Kidney capillary endothelial cell (primary cell): ENCODE measurements at regions not wholly inside any gene's neighbourhood (a gene's known extent, or its start where the extent isn't known, plus 50 kb on each side); places are given as distances from the start of the nearest gene placed in this dataset.

Source experiments
- DNase-seq: peaks from one replicate; pipeline ENCODE4 v3.0.0-alpha.2; 2018; ENCODE audit warnings: low spot score

DNA sequence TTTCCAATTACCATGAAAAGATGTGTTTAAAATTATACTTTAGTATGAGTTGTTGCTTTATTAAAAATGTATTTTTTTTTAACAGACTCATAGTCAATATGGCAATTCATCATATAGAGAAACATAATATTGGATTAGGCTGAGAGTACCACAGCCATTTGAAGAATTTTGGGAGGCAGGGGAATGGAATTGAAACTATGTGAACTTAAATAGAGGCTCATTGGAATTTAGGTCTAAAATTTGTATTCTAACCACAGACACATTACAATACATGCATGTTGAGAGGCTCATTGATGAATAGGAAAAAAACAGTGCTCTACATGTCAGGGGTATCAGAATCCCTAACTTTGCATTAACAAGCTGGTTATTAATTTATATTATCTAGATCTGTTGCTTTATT, 269.6 kb downstream of the DKK2 start:
- DNase-seq: no peak

DNA sequence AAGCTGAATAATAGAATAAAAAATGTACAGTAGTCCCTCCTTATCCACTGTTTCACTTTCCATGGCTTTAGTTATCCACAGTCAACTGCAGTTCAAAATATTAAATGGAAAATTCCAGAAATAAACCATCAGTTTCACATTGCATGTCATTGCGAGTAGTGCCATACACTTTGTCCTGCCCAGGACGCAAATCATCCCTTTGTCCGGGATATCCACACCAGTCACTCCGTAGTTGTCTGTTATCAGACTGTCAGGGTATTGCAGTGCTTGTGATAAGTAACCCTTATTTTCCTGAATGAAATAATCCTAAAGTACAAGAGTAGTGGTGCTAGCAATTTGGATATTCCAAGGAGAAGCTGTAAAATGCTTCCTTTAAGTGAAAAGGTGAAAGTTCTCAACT, 271.3 kb downstream of the DKK2 start:
- DNase-seq: no peak

DNA sequence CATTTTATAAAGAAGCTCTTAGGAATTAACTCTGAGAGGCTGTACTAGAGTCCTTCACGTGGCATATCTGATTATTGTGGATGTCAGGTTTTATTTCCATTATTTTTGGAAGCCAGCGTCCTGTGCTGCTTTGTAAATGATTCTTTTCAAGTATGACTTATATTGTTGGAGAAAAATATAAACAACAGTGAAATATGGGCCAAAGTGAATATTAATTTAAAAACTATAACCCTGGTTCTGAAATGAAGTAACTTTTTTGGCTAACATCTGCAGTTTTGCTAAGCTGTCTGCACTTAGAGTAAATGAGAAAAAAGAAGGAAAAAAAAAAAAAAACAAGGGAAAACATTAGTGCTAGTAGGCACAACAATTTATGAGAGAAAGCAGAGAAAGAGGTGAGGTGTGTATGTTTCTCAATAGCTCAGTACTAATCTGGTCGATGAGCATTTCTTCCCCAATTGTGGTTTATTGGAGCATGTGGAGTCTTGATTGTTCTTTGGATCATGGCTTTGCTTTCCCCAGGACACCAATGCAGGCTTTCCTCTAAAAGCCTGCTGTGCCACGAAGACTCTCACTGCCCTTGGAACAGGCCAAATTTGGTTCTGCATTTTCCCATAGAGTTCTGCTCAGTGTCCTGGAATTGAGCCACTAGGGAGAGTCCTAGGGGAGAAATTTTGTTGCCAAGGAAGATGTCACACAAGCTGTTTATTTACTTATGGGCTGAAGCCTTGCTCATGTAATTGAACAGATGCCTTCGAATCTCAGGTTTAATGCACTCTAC, 273.3 kb downstream of the DKK2 start:
- DNase-seq: no peak

DNA sequence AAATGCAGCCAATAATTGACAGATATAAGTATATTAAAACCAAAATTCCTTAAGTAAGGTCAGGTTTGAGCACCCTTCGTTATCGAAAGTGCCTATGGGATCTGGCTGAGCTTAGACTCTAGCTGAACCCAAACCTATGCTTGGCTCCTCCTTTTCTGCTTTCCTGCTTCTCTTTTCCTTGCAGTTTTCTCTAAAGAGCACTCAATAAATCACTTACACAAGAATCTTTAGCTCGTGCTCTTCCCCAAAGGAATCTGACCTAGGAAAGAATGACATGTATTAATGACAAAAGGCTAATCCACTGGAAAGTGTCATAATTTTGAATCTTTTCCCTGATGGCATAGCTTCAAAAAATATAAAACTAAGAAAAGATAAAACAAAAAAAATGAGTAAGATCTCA, 282.7 kb downstream of the DKK2 start:
- no peak for DNase-seq

DNA sequence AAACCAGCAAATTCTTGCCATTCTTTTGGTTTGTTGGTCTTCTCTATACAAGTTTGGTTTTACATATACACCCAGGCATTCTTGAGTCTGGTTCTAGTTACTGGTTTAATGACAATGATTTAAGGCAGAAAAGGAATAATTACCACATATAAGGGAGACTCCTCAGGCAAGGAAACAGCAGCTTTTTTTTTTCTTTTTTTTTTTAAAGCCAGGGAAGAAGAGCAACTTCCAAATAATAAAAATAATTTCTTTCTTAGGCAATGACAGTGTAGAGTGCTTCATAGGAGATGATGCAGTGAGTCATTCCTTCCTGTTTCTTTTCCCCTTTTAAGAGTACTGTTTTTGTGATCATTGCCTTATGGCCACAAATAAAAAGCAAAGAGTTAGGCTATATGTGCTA, 289.7 kb downstream of the DKK2 start:
- DNase-seq: no peak

DNA sequence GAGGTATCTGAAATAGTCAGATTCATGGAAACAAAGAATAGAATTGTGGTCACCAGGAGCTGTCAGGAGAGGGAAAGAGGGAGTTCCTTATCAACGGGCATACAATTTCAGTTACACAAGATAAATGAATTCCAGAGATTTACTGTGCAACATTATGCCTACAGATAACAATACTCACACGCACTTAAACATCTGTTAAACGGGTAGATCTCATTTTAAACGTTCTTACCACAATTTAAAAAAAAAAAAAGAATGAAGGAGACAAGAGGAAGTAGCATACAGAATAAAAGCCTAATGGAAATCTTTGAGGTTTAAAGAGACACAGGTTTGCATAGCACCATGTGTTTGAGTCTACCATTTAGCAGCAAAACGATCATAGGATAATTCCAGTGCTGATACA, 298.0 kb downstream of the DKK2 start:
- no peak for DNase-seq

DNA sequence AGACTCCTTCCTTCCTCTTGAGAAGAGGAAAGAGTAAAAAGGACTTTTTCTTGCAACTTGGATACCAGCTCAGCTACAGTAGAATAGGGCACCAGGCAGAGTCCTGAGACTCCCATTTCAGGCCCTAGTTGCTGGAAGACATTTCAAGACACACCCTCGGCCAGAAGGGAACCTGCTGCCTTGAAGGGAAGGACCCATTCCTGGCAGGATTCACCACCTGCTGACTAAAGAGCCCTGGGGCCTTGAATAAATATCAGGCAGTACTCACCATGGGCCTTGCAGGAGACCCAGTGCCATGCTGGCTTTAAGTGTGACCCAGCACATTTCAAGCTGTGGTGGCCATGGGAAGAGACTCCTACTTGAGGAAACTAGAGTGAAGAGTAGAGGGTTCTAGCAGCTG, 317.6 kb downstream of the DKK2 start:
- DNase-seq: no peak

DNA sequence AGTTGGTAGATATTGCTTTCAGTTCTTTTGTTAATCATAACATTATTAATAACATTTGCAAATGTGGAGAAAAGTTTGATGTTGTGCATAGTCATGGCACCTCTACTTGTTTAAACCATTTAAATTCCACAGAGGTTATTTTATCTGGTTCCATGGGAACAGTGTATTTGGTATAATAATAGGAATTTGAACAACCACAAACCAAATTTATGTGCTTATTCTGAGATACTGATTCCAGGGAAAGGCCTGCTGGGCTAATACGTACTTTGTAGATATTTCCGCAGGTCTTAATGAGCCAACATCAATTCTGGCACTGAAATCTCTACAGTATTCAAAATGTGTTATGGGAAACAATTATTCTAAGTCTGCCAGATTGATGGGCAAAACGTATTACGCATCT, 319.0 kb downstream of the DKK2 start:
- no peak for DNase-seq

DNA sequence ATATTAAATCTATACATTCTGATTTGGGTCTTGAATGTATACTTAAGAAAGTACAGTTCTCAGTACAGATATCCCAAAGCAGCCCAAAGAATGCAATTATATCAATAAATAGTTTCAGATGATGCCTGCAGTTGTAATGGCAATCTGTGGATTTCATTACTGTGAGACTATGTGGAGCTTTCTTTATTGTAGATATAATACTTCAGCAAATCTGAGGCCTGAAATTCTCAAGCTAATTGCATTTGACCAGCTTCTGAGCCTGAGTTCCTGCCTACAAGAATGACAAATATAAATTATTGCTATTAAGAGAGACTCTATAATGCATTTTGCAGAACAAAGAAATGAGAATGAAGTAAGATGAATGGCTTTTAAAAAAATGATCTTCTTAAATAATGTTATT, 320.3 kb downstream of the DKK2 start:
- no peak for DNase-seq

DNA sequence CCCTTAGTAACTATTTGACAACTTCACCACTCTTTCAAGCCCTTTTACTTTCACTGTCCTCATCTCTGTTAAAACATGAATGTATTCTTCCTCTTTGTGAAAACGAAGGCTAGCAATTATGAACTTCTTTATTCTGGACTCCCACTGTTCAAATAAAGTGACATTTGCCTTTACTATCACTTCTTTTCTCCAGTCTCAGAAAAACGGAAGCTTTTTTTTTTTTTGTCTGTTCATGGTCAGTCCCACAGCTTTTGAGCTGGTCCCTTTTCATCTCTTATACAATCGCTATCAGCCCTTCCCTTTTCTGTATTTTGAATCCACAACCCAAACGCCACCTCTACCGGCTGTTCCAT, 327.7 kb downstream of the DKK2 start:
- DNase-seq: no peak

DNA sequence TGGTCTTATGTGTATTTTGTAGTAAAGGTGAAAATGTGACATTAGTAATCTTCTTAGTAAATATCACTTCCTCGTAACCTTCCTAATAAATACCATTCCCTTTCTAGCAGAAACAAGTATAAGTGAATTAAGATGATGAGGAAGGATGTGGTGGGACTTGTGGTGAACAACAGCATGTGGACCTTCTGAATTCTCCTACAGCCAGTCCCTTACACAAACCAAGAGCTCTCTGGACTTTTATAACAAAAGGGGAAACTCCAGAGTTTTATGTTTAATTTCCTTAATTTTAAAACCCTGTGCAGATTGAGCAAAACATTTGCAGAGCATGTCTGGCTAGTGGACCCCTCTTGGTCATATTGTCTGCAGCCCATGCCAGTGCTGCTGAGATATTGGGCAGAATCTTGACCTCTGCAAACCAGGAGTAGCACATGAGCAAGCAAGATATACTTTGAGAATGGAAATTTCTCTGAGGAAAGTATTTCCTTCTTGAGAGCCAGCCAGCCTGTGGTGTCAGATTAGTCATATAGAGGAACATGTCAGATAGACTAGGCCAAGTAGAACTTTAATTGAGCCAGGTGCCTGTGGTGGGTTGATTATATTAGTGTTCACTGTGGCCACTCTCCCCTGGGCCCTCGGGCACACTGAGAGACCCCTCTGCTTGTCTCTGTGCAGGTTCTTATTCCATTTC, 328.2 kb downstream of the DKK2 start:
- no peak for DNase-seq

DNA sequence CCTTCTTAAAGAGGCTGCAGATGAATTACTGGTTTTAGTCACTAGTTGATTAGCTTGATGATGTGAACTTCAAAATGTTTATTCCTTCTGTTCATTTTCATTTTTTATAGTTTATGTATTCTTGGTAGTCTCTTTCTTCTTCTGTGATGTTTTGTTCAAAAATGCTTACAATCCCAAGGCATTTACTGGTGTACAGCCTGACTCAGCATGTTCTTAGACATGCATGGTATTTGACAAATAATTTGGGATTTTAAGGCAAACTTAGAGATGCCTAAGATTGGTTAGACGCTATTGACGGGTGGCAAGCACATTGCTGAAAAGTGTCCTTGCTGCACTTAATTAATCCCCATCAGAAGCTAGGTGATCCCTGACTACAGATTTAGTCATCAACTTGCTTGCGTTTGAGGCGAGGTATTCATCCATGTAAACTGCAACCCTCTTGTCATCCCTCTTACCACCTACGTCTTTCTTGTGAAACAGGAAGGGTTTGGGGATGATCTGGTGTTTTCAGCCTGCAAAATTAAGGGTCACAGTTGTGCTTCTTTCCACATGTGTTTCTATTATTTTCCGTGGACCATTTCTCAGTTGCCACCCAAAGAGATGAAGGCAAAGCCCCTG, 331.8 kb downstream of the DKK2 start:
- no peak for DNase-seq

DNA sequence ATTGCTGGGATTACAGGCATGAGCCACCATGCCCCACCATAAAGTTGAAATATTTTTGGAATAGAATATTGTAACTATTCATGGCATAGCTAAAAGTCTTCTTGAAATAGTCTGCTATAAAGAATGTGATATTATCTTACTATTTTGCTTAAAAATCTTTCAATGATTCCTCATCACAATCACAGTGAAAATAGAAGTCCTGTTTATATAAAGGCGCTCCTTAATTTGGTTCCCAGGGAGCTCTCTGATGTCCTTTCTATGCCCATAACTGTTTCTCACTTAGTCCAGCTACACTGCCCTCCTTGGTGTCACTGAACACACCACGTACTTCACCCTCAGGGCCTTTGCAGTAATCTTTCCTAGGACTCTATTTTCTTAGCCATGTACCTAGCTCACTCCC, 331.7 kb upstream of the GIMD1 start:
- DNase-seq: no peak

DNA sequence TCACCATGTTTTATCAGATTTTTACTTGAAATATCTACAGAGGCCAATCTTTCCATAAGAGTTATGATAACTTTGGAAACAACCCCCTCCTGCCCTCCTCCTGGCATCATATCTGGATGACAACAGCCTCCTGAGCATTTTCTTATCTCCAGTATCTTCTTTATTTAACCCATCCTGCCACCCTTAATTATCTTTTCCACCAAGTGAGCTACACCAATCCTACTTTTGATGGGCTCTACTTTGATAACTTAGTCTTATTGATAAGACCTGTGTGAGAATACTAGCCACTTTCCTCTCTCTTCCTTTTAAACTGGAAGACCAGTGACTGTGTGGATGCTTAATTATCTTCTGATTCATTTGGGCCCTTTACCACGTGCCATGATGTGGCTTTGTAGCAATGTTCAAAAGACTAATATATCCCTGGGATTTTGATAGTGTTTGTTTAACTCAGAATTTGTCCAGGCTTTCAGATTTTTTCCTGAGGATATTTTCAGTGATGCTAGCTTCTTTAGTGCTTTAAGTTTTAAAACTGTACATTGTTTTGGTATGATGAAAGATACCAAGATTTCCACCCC, 330.1 kb upstream of the GIMD1 start:
- DNase-seq: no peak

DNA sequence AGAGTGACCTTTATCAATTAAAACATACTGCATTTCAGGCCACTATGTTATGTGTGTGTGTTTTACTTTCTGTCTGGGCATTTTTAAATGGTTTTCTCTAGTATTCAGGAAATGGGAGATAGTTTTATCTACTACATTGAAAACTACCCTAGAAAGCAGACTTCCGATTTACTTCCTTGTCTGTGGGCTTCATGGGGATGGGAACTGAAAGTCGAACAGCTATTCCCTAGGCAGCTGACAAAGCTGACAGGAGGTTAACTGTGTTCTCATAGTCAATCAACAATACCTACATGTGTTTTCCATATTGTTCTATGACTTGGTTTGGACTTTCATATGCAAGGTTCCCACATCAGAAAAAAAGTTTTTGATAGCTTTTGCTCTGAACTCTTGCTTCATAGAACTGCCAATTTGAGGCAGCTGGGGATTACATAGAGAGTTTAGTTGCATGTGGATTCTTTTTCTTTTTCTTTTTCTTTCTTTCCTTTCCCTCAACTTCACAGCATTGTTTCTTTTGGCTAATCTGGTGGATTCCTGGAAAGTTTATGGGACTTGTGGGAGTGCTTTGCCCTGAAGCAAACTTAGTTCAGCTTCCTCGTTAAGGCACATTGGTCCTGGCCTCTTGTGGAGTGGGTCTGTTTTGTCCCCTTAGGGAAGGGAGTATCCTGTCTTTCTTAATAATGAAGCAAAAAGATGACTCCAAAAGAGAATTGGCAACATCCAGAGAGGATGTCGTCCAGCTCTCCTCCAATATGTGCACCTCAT, 327.1 kb upstream of the GIMD1 start:
- no peak for DNase-seq

DNA sequence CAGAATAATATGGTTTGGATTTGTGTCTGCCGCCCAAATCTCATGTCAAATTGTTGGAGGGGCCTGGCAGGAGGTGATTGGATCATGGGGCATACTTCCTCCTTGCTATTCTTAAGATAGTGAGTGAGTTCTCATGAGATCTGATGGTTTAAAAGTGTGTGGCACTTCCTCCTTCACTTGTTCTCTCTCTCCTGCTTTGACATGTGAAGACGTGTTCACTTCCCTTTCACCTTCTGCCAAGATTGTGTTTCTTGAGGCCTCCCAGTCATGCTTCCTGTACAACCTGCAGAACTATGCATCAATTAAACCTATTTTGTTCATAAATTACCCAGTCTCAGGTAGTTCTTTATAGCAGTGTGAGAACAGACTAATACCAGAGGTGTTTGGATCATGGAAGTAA, 325.7 kb upstream of the GIMD1 start:
- DNase-seq: no peak

DNA sequence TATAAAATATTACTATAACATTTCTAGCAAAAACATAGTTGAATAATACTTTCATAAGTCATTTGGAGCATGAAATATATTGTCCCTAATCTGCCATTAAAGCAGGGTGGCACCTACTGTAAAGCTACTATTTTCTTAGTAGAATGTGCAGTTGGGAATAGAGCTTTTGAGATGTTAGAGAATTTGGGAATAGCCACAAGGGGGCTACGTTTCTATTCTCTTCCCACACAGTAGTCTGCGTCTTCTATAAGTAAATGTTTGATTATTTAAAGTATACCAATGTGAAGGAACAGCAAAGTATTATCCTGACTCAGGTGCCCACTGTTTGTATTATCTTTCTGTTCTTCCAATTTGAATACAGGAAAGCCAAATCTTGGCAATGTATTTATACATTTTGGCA, 323.2 kb upstream of the GIMD1 start:
- DNase-seq: no peak

DNA sequence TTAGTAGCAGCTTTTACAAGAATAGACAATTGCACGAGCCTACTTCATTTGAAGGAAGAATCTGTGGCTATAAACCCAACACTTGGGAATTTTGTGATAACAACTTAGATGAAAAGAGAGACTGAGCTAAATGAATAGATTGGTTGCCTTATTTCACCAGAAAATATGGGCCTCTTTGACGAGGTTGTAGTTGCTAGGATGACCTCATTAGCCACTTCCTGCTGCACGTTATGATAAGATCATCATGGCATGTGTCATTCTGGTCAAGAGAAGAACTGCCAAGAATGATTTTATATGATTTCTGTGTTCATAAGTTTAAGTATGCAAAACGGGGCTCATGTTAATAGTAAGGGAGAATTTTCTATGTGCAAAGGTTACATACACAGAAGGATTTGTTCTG, 321.9 kb upstream of the GIMD1 start:
- peak; percentile 21 for DNase-seq

DNA sequence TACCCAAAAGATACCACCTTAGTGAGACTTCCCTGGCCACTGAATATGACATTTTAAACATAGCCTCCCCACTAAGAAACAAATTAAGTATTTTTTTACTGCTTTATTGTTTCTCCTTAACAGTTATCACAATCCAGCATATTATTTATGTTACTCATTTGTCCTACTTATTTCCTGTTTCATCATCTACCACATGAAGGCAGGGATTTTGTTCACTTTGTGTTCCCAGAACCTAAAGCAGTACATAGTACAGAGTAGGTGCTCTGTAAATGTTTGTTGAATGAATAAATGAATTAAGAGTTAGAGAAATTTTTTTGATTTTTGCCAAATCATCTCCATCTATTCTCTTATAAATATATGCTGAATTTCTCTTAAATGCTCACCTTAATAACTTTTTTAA, 318.4 kb upstream of the GIMD1 start:
- DNase-seq: no peak

DNA sequence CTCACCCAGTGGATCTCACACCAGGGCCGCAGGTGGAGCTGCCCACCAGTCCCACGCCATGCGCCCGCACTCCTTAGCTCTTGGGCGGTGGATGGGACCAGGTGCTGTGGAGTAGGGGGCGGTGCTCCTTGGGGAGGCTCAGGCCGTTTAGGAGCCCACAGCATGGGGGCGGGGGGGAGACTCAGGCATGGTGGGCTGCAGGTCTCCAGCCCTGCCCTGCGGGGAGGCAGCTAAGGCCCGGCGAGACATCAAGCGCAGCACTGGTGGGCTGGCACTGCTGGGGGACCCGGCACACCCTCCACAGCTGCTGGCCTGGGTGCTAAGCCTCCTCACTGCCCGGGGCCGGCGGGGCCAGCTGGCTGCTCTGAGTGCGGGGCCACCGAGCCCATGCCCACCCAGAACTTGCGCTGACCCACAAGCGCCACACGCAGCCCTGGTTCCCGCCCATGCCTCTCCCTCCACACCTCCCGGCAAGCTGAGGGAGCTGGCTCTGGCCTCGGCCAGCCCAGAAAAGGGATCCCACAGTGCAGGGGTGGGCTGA, 312.9 kb upstream of the GIMD1 start:
- DNase-seq: no peak

DNA sequence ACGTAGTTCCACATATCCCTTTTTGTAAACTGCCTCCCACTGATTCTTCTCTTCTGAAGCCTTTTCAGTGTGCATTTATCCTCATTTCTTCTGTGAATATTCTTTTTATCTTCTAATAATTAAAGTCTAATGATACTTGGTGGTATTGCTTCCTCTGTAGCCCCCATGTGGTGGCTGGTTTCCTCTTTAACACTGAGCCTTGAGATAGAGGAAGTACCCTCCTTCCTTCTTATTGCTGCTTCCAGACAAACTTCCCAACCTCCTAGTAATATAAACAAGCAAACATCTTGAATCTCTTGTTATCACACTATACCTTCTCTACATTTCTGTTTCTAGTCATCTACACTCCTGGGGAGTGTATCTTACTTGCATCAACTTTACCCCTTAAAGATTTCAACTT, 310.5 kb upstream of the GIMD1 start:
- DNase-seq: no peak

DNA sequence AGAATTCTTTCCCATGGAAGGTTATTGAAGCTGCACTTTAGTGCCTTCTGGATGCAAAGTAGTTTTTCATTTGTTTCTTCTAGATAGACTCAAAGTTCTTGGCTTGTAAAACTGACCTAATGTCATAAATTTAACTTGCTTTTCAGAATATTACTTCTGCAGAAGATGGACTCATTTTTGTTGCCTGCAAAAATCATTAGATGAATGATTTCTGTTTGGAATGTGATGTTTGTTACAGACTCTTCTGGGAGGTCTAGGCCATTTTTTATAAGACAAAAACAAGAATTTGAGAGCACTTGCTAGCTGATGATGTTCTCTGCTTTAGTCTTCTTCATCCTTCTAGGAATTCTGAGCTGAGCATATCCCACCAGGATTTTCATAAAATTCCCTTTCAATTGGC, 308.6 kb upstream of the GIMD1 start:
- no peak for DNase-seq
